HG03565 (cell line): ENCODE measurements at regions not wholly inside any gene's neighbourhood (a gene's known extent, or its start where the extent isn't known, plus 50 kb on each side); places are given as distances from the start of the nearest gene placed in this dataset.

Source experiments
- ATAC-seq: cut with Tn5 transposase; IDR thresholded peaks from one replicate; pipeline ENCODE4 v1.9.1; 2021; ENCODE audit warnings: mild to moderate bottlenecking, moderate library complexity; ENCODE audit not compliant: unreplicated experiment

GRCh38 chr11:27968461-27968860, 139.5 kb downstream of the KIF18A start:
- no peak for ATAC-seq

GRCh38 chr11:27965559-27965958, 142.4 kb downstream of the KIF18A start:
- ATAC-seq: no peak

GRCh38 chr11:27963370-27963769, 144.6 kb downstream of the KIF18A start:
- no peak for ATAC-seq

GRCh38 chr11:27949951-27950738, 157.8 kb downstream of the KIF18A start:
- no peak for ATAC-seq

- no peak for ATAC-seq
These were observed 162.6 kb downstream of the KIF18A start for GRCh38 chr11:27945348-27945747.

GRCh38 chr11:27938011-27938410, 169.9 kb downstream of the KIF18A start:
- ATAC-seq: no peak

GRCh38 chr11:27934830-27935145, 173.2 kb downstream of the KIF18A start:
- no peak for ATAC-seq

GRCh38 chr11:27933992-27934829, 173.7 kb downstream of the KIF18A start:
- no peak for ATAC-seq

- ATAC-seq: no peak
These were observed 176.2 kb downstream of the KIF18A start for GRCh38 chr11:27931770-27932169.

GRCh38 chr11:27930946-27931345, 177.0 kb downstream of the KIF18A start:
- ATAC-seq: no peak

GRCh38 chr11:27928809-27929208, 179.1 kb downstream of the KIF18A start:
- ATAC-seq: no peak

- no peak for ATAC-seq
These were observed 180.9 kb downstream of the KIF18A start for GRCh38 chr11:27926981-27927481.

- no peak for ATAC-seq
These were observed 181.5 kb downstream of the KIF18A start for GRCh38 chr11:27926486-27926885.

- ATAC-seq: no peak
These were observed 186.5 kb downstream of the KIF18A start for GRCh38 chr11:27921472-27921871.

- peak; percentile 89 for ATAC-seq
These were observed 191.3 kb downstream of the KIF18A start for GRCh38 chr11:27916541-27917100.

GRCh38 chr11:27914080-27914479, 193.9 kb downstream of the KIF18A start:
- no peak for ATAC-seq

GRCh38 chr11:27913650-27914049, 194.3 kb downstream of the KIF18A start:
- ATAC-seq: no peak

- no peak for ATAC-seq
These were observed 195.0 kb downstream of the KIF18A start for GRCh38 chr11:27912916-27913315.

- ATAC-seq: no peak
These were observed 197.6 kb downstream of the KIF18A start for GRCh38 chr11:27910186-27910931.

- ATAC-seq: no peak
These were observed 198.6 kb downstream of the KIF18A start for GRCh38 chr11:27909386-27909785.

- ATAC-seq: no peak
These were observed 199.3 kb downstream of the KIF18A start for GRCh38 chr11:27908621-27909020.
